ENCODE measurements at regions not wholly inside any gene's neighbourhood (a gene's known extent, or its start where the extent isn't known, plus 50 kb on each side); places are given as distances from the start of the nearest gene placed in this dataset.

GRCh38 chr13:86792153-86792651 lies 879.0 kb upstream of the SLITRK5 start:
- DNase-seq (ENCODE audit: low spot score) = no peak
- no peak for TF ChIP-seq CTCF (IDR thresholded peaks at IDR 0.05; ENCODE audit: borderline replicate concordance, control extremely low read depth, extremely low read depth, insufficient read depth, missing control alignments)
- in situ Hi-C loops (cut with MboI; ENCODE audit: low sequenced_read_pairs, unreplicated experiment) = no loop called here

- no peak for TF ChIP-seq CTCF (IDR thresholded peaks at IDR 0.05; ENCODE audit: borderline replicate concordance, control extremely low read depth, extremely low read depth, insufficient read depth, missing control alignments)
- in situ Hi-C loops (cut with MboI; ENCODE audit: low sequenced_read_pairs, unreplicated experiment) = no loop called here
- no peak for DNase-seq (ENCODE audit: low spot score)
Measured at GRCh38 chr13:86795858-86796257, 875.3 kb upstream of the SLITRK5 start.

DNA sequence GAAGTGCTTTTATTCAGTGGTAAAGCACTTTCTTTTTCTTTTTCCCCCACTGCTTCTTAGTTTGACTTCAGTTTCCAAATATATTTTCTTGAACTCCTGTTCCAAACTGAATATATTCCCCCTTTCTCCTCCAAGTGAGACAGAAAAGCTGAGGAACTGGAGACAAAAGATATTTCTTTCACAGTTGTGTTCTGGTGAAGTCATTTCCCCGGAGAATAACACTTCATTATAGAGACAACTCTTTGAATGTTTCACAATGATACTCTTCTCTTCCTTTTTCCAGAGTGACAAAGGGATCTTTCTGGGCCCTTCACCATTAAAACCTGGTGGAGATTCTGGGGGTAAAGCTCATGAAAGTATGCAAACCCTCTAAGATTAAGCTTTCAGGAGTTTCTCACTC lies 860.8 kb upstream of the SLITRK5 start:
- DNase-seq (ENCODE audit: low spot score) = no peak
- in situ Hi-C loops (cut with MboI; ENCODE audit: low sequenced_read_pairs, unreplicated experiment) = no loop called here
- no peak for TF ChIP-seq CTCF (IDR thresholded peaks at IDR 0.05; ENCODE audit: borderline replicate concordance, control extremely low read depth, extremely low read depth, insufficient read depth, missing control alignments)

GRCh38 chr13:86813198-86813597 lies 858.0 kb upstream of the SLITRK5 start:
- in situ Hi-C loops (cut with MboI; ENCODE audit: low sequenced_read_pairs, unreplicated experiment) = no loop called here
- no peak for TF ChIP-seq CTCF (IDR thresholded peaks at IDR 0.05; ENCODE audit: borderline replicate concordance, control extremely low read depth, extremely low read depth, insufficient read depth, missing control alignments)
- no peak for DNase-seq (ENCODE audit: low spot score)

DNA sequence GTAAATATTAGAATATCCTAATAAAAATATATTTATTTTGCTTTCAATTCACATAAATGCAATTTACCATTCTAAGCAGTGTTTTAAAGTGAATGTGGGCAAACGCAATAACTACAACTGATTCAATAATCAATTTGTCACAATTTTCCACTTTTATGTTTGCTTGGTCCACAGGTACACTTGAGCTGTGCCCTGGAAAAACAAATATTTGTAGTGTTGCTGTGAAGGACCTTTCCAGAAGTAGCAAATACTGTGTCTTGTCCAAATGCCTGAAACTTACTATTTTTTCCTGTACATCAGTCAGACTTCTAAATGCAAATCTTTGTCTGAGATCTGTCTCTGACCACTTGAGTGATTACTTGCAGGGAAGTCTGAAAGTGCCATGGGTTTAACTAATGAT lies 845.8 kb upstream of the SLITRK5 start:
- in situ Hi-C loops (cut with MboI; ENCODE audit: low sequenced_read_pairs, unreplicated experiment) = no loop called here
- no peak for TF ChIP-seq CTCF (IDR thresholded peaks at IDR 0.05; ENCODE audit: borderline replicate concordance, control extremely low read depth, extremely low read depth, insufficient read depth, missing control alignments)

DNA sequence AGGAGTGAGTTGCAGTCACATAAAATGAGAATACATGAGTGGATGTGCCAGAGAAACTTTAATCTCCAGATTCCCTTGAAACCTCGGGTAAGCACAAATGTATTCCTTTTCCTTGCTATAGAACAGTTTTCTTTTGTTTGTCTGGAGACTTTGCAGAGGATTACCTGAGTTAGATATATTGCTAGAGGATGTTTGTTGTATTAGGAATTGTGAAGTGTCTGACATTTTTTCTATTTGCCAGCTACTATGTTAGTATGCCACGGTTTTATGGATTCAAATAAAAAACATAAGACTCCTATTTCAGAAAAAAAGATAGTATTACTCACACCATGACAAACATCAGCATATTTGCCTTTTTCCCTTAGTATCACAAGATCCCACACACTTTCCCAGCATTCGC lies 844.9 kb upstream of the SLITRK5 start:
- no peak for DNase-seq (ENCODE audit: low spot score)
- in situ Hi-C loops (cut with MboI; ENCODE audit: low sequenced_read_pairs, unreplicated experiment) = no loop called here
- TF ChIP-seq CTCF (IDR thresholded peaks at IDR 0.05; ENCODE audit: borderline replicate concordance, control extremely low read depth, extremely low read depth, insufficient read depth, missing control alignments) = no peak

More for the DNA sequence above, 845.8 kb upstream of the SLITRK5 start:
- DNase-seq (ENCODE audit: low spot score) = no peak

DNA sequence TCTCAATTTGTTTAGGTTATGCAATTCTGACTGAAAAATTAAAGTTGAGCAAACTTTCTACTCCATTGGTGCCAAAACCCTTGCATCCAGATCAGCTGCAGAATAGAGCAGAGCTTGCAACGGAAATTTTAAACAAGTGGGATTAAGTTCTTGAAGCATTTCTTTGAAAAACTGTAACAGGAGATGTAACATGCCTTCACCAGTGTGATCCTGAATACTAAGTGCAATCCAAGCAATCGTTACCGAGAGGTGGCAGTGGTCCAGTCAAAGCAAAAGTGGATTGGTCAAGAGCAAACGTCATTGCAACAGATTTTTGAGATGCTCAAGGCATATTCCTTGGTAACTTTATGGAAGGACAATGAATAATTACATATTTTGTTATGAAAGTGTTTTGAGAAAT lies 841.1 kb upstream of the SLITRK5 start:
- DNase-seq (ENCODE audit: low spot score) = no peak
- in situ Hi-C loops (cut with MboI; ENCODE audit: low sequenced_read_pairs, unreplicated experiment) = no loop called here
- TF ChIP-seq CTCF (IDR thresholded peaks at IDR 0.05; ENCODE audit: borderline replicate concordance, control extremely low read depth, extremely low read depth, insufficient read depth, missing control alignments) = no peak

Data from GM13976 (cell line).